Activated CD4-positive, alpha-beta T cell treated with anti-CD3 and anti-CD28 coated beads for 24 hours (primary cell): ENCODE measurements at regions not wholly inside any gene's neighbourhood (a gene's known extent, or its start where the extent isn't known, plus 50 kb on each side); places are given as distances from the start of the nearest gene placed in this dataset.
"Not testable (repeated sequence)": the region's sequence is repeated elsewhere in the genome, so short reads cannot be mapped to it uniquely, and the experiment has no call there.

Source experiments
- DNase-seq, 2 donors: peaks; one replicate each; pipeline ENCODE4 v3.0.0-alpha.2; 2020; ENCODE audit warnings: low read depth in 2 of 2

GRCh38 chr13:111413407-111414187 lies 93.2 kb downstream of the TEX29 start:
- DNase-seq = no peak

- no peak for DNase-seq
These were observed 93.9 kb downstream of the TEX29 start for GRCh38 chr13:111414341-111414740.

- no peak for DNase-seq
These were observed 94.8 kb downstream of the TEX29 start for GRCh38 chr13:111415246-111415645.

- DNase-seq = no peak
These were observed 95.3 kb downstream of the TEX29 start for GRCh38 chr13:111415765-111416164.

- no peak for DNase-seq
These were observed 97.7 kb downstream of the TEX29 start for GRCh38 chr13:111418101-111418500.

GRCh38 chr13:111420113-111420876 lies 99.9 kb downstream of the TEX29 start:
- no peak for DNase-seq

- DNase-seq = no peak
These were observed 100.8 kb downstream of the TEX29 start for GRCh38 chr13:111421216-111421615.

- no peak for DNase-seq
These were observed 101.9 kb downstream of the TEX29 start for GRCh38 chr13:111422348-111422747.

- DNase-seq = no peak
These were observed 102.8 kb downstream of the TEX29 start for GRCh38 chr13:111423168-111423785.

GRCh38 chr13:111424134-111424533 lies 103.7 kb downstream of the TEX29 start:
- DNase-seq = no peak

- DNase-seq = no peak
These were observed 104.9 kb downstream of the TEX29 start for GRCh38 chr13:111425326-111425725.

GRCh38 chr13:111429064-111429558 lies 108.7 kb downstream of the TEX29 start:
- peak; percentile 15 to 20 for DNase-seq

- DNase-seq = no peak
These were observed 110.8 kb downstream of the TEX29 start for GRCh38 chr13:111431206-111431605.

GRCh38 chr13:111434578-111435159 lies 114.2 kb downstream of the TEX29 start:
- no peak for DNase-seq

- no peak for DNase-seq
These were observed 116.0 kb downstream of the TEX29 start for GRCh38 chr13:111436446-111436845.

GRCh38 chr13:111437417-111437816 lies 117.0 kb downstream of the TEX29 start:
- no peak for DNase-seq

GRCh38 chr13:111437856-111438547 lies 117.6 kb downstream of the TEX29 start:
- no peak for DNase-seq

GRCh38 chr13:111440492-111440891 lies 120.0 kb downstream of the TEX29 start:
- DNase-seq = not testable (repeated sequence)

- DNase-seq = no peak
These were observed 123.5 kb downstream of the TEX29 start for GRCh38 chr13:111443981-111444380.

GRCh38 chr13:111448504-111448903 lies 128.1 kb downstream of the TEX29 start:
- no peak for DNase-seq

- no peak for DNase-seq
These were observed 128.6 kb downstream of the TEX29 start for GRCh38 chr13:111449041-111449440.
